ENCODE measurements at regions not wholly inside any gene's neighbourhood (a gene's known extent, or its start where the extent isn't known, plus 50 kb on each side); places are given as distances from the start of the nearest gene placed in this dataset.

DNA sequence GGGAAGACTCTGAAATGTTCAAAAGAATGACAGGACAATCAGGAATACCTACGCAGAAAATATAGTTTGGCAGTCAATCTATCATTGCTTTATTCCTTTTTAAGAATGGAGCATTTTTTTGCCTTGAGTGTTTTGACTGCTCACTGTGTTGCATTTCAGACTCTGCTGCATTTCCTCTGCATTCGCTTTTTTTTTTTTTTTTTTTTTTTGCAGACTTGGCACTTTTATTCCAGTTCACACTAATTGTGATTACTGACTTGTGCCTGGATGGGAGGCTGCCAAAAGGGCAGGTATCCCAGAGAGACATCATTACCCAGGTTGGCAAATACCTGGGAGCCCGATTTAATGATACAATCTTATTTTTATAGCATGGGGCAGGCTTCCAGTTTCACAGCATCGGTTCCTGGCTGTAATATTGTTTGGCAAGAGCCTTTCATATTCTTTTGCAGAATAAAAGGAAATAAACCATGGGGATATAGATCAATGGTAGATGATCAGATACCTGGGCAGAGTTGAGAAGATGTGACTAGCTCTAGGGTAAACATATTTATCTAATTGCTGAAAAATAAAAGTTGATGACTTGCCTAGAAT lies 1132.6 kb downstream of the MAT2B start:
- DNase-seq, result no peak

DNA sequence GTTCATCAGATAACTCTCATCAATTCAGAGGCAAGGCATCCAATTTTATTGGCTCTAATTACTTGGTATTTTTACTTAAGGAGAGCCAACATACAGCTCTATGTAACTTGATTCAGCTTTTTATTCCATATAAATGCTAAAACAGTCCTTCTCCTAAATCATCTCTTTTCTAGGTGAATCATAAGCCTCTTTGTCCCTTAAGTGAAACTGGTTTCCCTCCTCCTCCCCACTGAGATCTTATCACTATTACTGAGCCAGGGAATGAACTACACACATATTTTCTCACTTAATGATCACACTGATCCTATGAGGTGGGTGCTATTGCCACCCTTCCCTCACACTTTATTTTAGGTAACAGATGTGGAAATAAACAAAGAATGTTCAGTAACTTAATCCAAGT lies 1143.8 kb downstream of the MAT2B start:
- DNase-seq, result no peak

DNA sequence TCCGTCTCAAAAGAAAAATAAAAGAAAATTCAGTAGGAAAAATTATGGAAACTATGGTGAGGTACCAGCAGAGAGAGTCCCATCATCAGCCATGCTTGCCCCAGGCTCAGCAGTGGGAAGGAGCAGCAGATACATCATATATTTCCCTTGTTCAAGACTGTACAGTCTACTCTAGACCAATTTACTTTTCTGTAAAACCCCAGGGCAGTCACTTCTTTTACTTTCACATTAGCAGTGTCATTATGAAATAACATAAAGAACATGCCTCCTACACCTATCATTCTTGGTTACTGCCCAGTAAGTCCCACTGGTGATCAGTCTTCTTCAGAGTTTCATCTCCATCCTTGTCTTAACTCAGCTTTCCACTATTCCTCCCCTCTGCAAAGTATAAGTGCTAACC lies 1145.0 kb downstream of the MAT2B start:
- no peak for DNase-seq

DNA sequence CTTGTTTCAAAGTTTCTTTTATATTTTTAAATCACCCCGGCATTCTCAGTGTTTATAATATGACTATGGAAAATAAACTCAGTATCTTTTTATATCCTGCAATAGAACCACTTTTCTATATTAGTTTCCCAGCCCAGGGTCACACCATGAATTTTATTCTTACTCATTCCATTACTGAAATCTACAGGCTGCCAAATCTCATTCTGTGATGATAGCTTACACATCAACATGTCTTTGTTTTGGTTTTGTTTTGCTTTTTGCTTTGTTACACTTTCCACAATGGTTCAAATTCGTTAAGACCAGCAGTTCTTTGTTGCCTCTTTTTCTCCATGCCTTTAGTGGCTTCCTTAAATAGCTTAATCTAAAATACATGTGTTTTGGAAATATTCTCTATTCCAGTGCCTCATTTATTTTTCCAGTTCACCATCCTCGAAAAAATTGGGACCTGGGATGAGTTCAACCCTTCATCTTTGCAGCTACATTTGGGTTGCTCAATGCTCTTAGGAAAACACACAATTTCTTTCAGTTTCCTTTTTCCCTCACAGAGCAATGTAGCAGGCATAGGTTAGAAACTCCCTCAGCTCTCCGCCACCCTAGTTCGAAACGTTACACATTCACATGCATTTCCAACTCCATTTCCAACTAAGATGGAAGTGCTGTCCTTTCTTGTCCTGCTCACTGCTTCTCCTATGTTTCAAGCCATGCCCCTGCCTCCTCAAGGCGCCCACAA lies 1146.3 kb downstream of the MAT2B start:
- no peak for DNase-seq

DNA sequence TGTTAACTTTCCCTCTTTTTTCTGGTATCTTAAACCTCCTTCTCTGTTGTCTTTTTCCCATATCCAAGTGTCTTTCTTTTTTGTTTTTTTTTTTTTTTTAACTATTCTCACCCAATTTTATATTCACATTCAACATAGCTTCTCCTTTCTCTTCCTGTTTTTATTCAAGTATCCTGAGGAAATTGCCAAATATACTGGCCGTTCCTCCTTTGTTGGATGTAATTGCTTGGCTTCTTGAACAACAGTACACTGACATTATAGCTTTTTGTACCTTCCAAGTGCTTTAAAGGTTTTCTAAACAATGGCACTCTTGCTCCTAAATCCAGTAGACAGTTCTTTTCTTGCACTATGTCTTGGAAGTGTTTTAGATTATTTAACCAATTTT lies 1146.8 kb downstream of the MAT2B start:
- DNase-seq, result no peak

DNA sequence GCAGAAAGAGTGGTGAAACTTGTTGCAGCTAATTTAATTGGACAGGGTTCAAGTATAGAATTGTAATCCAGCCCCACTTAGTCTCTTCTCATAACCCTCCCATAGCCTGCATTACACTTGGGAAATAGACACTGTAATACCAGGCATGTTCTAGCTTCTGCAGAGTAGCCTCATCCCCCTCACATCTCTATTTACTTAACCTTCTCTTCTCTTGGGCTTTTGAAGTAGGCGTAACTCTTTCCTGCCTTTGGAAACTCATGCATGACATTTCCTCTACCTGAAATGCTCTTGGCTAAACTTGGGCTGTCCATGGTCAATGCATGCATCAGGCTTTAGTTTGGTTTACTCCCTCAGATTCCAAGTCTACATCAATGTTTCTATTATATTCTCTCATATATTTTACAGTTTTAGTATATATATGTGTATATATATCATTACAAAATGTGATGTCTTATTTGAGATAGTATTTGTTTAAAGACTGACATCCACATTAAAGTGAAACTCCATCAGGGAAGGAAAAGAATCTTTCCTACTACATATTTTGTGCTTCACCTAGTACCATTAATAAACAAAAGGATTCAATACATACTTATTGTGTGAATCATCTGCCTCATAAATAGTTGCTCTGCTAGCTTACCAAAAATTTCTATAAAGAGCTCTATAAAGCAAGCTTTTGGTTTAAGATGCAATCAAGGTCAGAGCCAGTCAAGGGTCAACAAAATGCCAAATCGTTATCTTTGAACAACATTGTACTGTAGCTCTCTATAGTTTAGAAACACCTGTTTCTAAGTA lies 1158.0 kb downstream of the MAT2B start:
- DNase-seq, result no peak

DNA sequence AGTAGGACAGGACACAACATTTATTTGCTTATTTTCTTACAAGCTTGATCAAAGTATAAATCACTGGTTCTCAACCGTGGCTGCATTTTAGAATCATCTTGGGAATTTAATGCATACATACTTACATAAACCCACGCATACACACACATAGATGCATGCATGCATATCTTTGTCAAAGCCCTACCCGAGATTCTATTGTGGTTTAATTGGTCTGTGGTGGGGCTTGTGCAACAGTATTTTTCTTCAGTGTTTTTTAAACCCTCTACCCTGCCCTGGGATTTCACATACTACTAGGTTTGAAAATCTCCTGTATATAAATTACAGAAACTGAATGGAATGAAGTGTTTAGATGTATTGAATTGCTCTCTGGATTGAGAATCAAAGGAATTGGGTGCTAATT lies 1166.2 kb downstream of the MAT2B start:
- no peak for DNase-seq

DNA sequence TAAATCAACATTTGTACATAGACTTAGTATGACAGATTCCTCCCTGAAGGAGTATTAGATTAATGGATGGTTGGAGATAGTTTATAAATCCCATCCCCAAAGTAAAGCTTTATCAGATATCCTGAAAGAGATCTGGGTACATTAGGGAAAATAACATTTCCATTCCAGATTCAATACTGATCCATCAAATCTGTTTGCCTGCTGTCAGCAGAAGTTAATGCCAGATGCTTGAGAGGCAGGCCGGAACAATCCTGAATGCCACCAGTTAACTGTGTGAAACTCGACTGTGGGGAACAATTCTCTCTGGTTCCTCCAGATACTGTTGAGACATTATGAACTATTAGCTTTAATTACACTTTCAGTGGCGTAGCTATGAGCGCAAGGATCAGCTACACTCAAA lies 1166.8 kb downstream of the MAT2B start:
- no peak for DNase-seq

DNA sequence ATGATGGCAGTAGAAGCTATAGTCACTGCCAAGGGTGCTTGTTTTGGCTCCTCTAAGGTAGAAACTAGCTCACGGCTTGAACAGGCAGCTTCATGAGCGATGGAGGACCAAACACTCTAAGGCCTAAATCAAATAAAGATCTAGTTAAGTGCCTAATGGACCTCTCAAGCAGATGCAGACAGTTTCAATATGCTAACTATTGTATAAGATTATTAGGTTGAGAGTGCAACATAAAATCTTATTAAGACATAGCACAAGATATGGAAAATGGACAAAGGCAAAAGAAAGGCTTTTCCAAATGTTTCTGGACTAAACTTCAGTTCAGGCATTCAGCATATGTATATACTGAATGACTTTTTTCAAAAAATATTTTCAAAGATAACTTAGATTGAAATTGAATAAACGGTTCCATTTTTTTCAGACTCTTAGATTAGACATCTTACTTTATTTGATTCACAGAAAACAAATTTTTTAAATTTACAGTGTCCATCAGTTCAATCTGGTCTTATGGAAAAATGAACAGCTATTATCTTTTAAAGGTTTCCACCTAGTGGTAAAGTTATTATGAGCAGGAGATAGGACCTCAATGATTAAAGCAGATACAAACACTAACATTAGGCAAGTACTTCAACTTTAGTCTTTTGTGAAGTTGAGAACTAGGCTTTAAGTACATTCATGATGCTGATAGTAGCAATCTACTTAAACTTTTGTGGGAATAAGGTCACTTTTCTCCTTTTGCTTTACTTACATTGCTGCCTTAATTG lies 1167.7 kb downstream of the MAT2B start:
- DNase-seq, result no peak

DNA sequence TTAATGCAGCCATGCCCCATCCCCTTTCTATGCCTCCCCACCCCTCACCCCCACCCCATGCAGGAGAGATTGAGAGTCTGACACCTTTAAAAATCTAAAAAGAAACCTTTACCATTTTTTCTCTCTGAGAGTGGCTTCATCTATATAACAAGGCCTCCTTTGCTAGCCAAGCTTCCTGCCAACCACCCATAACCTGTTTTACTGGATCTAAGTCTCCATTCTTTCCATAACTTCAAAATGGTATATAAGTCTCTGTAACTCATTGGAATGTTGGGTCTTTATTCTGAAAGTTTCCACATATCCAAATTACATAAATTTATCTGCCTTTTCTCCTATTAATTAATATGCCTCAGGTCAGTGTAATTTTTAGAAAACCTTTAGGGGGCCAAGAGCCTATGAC lies 1174.0 kb downstream of the MAT2B start:
- no peak for DNase-seq

DNA sequence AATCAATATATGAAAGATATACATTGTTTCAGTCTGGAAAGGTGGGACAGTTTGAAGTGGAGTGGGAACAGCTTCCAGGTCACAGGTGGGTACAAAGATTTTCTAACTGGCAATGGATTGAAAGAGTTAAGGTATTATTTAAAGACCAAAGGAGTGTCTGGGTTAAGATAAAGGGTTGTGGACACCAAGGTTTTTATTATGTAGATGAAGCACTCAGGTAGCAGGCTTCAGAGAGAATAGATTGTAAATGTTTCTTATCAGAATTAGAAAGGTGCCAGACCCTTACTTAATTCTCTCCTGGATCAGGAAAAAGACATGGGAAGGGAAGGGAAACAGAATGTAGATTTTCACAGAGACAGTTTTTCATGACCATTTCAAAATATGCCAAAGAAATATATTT lies 1174.8 kb downstream of the MAT2B start:
- DNase-seq, result no peak

DNA sequence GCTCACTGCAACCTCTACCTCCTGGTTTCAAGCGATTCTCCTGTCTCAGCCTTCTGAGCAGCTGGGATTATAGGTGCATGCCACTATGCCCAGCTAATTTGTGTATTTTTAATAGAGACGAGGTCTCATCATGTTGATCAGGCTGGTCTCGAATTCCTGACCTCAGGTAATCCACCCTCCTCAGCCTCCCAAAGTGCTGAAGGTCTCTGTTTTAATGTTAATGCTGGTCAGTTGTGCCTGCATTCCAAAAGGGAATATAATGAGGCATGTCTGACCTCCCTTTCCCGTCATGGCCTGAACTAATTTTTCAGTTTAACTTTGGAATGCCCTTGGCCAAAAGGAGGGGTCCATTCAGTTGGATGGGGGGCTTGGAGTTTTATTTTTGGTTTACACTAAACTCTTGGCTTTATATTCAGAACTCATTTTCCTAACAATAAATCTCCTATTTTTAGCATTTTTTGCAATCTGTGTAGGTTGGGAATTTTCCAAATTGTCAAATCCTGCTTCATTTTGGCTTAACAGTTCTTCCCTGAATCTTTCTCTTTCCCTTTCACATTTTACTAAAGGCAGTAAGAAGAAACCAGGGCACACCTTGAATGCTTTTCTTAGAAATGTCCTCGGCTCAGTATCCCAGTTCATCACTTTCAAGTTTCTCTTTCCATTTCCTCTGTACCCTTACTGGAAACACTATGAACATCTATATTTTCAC lies 1175.5 kb downstream of the MAT2B start:
- DNase-seq, result no peak

DNA sequence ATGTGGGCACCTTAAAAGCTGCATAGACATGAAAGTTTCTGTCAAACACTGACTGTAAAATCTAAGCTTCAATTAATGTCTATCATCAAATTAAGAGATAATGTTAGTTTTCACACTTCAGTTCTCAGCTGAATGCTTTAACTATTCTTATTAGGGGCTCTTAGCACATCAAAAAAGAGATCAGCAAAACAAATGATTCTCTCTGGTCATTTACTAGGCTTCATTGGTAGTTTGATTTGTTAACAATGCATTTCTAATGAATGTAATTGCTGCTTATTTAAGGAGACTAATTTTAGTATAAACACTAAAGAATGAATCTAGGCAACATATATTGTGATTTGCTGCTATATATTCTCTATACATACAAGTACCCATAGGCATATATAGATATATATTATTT lies 1182.0 kb downstream of the MAT2B start:
- no peak for DNase-seq

DNA sequence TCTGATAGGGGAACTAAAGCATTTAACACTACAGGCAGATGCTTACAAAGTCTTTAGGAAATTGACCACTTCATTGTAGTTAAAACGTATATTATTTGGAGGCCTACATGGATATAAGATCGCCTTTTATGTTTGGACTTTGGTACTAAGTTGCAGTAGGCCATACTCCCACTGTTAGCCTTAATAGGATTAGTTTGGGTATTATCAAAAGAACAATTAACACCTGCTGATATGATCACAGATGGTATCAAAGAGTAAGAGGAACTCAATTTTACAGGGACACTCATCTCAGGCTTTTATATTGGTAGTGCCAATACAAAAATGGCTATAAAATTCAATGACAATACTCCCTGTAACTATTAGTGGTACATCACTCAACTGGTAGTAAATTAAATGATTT lies 1183.0 kb downstream of the MAT2B start:
- no peak for DNase-seq

DNA sequence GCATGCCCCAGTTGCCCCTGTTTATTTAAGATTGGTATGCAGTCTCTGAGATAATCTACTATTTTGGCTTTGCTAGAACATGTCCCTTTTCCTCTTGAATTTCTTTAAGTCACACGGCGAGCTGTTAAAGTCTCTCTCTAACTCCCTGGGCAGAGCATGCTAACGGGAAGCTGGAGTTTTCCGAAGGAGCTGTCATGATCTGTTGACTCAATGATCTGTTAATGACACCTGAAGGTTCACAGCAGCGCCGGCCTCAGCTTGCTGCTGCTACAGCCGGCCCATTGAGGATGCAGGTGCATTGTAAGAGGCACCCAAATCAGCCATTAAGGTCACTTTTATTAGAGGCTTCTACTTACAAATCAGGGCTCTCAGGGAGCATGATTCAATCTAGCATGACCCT lies 1203.4 kb downstream of the MAT2B start:
- no peak for DNase-seq

DNA sequence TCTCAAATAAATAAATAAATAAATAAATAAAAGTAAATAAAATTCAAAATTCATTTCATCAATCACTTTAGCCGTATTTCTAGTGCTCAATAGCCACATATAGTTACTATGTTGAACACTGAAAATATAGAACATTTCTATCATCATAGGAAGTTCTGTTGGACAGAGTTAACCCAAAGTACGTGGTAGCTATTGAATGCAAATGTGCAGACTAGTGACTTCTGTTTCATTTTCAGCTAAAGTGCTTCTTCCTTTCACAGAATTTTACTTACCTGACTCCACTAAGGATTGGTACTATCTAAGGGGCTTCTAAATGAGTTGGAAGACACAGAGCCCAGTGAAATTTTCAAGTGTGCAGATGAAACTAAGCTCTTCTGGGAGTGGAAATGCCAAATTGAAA lies 1208.3 kb downstream of the MAT2B start:
- DNase-seq, result no peak

DNA sequence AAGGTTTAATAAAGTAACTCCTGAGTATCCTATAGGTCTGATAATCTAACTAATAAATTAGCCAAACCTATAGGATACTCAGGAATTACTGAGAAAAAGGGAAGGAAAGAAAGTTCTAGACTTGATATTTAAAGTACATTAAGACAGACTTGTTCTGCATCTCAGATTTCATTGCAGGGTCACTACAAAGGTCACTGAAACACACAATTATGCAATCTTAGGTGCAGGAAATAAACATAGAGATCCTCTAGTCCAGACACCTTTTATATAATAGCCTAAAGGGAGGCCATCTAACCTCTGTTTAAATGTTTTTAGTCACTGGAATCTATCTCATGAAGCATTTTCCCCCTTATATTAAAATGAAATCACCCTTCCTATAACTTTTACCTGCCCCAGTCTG lies 1215.7 kb downstream of the MAT2B start:
- DNase-seq, result no peak

DNA sequence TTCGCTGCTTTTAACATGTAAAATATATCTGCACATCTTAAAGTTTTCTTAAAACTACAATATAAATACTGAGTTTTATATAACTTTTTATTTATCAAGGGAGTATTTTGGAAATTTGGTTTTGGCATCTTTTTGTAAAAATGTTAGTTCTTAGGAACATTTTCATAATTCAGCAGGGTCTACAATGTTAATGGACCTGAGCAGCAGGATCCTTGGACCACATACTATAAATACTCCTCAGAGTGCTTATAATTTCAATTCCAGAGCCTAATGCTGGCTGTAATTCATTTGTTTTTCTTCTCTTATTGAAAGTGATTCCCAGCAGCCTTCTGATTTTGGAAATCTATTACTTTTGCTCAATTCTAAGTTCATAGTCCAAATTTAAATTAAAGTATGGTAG lies 1216.2 kb downstream of the MAT2B start:
- no peak for DNase-seq

DNA sequence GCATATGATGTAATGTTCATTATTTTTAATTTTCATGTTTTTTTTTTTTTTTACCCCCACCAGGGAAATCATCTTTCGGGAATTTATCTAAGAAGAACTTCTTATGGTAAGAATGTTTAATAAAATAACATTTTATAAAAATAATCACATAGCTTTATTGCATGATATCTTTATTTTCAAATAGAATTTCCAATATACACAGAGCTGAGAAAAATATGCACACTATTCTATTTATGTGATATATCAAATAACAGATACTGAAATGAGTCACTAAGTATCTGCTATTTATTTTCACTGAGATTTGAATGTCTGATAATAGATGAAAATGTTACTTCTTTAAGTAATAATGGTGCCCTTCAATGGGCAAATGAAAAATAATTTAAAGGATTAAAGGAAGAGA lies 1217.3 kb downstream of the MAT2B start:
- no peak for DNase-seq

DNA sequence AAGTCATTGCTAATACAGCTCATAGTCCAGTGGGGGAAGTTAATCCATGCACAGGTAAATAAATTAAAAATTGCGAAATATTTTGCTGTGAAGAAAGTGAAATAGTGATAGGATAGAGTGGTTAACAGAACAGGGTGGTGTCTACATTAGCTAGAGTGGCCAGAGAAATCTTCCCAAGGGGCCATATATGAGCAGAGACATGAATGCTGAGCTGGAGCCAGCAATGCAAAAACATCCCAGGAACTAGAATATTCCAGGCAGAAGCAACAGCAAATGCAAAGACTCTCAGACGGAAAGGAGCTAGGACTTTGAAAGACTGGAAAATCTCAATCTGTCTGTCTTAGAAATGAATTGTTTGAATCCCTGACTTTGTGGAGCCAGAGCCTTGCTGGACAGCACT lies 1221.6 kb downstream of the MAT2B start:
- DNase-seq, result no peak

DNA sequence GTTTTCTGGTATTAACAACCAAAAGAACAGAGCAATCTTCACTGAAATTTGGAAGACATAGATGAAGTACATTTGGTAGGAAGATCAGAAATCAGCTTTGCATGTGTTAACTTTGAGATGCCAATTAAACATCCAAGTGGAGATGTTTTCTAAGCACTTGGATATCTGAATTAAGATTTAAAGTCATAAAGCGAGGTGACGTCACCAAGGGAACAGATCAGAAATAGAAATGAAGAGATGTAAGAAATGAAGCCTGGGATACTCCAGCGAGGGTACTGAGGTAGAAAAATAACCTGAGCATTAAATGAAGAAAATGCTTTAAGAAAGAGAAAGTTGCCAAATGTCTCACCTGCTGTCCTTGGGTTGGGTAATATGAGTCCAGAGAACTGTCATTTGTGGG lies 1223.3 kb downstream of the MAT2B start:
- DNase-seq, result no peak

DNA sequence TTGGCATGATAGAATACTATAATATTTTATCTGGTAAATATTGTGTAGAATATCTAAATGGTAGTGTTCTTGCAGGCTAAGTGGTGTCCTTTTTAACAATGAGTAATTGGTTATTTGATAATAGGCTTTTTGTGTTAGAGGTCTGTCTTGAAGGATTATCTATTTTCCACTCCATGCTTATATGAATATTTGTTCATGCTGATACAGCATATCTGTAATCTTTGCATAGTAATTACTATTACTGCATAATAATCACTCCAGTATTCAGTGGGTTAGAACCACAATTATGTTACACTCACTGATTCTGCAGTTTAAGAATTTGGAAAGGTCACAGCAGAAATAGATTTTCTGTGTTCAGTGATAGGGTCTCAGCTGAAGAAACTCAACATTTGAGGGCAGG lies 1229.9 kb downstream of the MAT2B start:
- DNase-seq, result no peak

DNA sequence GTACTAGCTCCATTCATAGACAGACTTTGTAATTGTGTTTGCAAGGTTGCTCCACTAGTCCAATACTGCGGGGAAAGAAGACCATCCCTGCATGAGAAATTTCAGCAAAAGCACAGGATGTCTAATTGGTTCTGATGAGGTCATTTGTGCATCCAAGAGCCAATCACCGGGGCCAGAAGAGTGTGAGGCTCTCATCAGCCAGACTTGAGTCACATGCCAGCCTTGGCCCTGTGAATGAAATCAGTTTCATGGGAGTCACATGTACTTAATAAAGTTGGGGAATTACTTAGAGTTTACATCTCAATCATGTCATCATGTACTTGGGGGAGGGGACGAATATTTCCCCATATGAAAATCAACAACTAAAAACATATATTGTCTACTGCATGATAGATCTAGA lies 1236.0 kb downstream of the MAT2B start:
- DNase-seq, result no peak

All from activated CD8-positive, alpha-beta memory T cell treated with anti-CD3 and anti-CD28 coated beads, Interleukin-2, amount 50 U/mL, for 4 hours (primary cell).